IMR-90 (cell line): ENCODE measurements at regions not wholly inside any gene's neighbourhood (a gene's known extent, or its start where the extent isn't known, plus 50 kb on each side); places are given as distances from the start of the nearest gene placed in this dataset.

ENCODE experiments used
- ATAC-seq: fragments of 200-7000 bp; cut with Tn5 transposase; 2 replicates; pipeline ENCODE4 v1.9.1; 2020; ENCODE audit warnings: low read depth, mild to moderate bottlenecking, moderate library complexity
- BruUV-seq: library from RNA; stranded (reverse); fragments of 400-500 nt; replicated peaks from 2 replicates; lab custom pipeline; 2021; lab: Mats Ljungman, UMichigan
- CTCF ChIA-PET: fragments of 300-600 bp; formaldehyde crosslinking; extraction: SDS; loops from one replicate; lab custom pipeline; 2021; ENCODE audit warnings: antibody characterized with exemption; lab: Yijun Ruan, JAX
- POLR2A ChIA-PET: fragments of 300-600 bp; sonication (Branson Sonifier 250); formaldehyde crosslinking; loops from one replicate; lab custom pipeline; 2022; ENCODE audit warnings: antibody characterized with exemption; ENCODE audit not compliant: unreplicated experiment; lab: Charles Lee
- DNase-seq: peaks from one replicate; pipeline ENCODE4 v3.0.0; 2013
- H2AFZ ChIP-seq: replicated peaks from 2 replicates; pipeline ENCODE3; 2013; ENCODE audit warnings: low read length, mild to moderate bottlenecking; ENCODE audit not compliant: poor library complexity
- H2AK5ac ChIP-seq: 2 replicates; pipeline ENCODE4 v1.6.1; 2013; ENCODE audit warnings: low read depth, low read length, inconsistent platforms
- H2AK9ac ChIP-seq: replicated peaks from 2 replicates; pipeline ENCODE3; 2013; ENCODE audit warnings: mild to moderate bottlenecking, low read depth, low read length, moderate library complexity; ENCODE audit not compliant: poor library complexity
- H2BK120ac ChIP-seq: 2 replicates; pipeline ENCODE4 v1.6.1; 2013; ENCODE audit warnings: low read depth, low read length, inconsistent platforms
- H2BK15ac ChIP-seq: 3 replicates; pipeline ENCODE4 v1.6.1; 2013; ENCODE audit warnings: low read depth, low read length, inconsistent platforms
- H2BK20ac ChIP-seq: 2 replicates; pipeline ENCODE4 v1.6.1; 2013; ENCODE audit warnings: low read depth, mild to moderate bottlenecking, inconsistent platforms, low read length, moderate library complexity
- H2BK5ac ChIP-seq: 2 replicates; pipeline ENCODE4 v1.6.1; 2013; ENCODE audit warnings: mild to moderate bottlenecking, low read depth, low read length, inconsistent platforms; ENCODE audit not compliant: poor library complexity, severe bottlenecking
- H3K14ac ChIP-seq: replicated peaks from 2 replicates; pipeline ENCODE4 v1.6.1; 2013; ENCODE audit warnings: low read depth, low read length, inconsistent platforms
- H3K18ac ChIP-seq: 2 replicates; pipeline ENCODE4 v1.6.1; 2013; ENCODE audit warnings: low read depth, low read length, control low read depth
- H3K23ac ChIP-seq: 2 replicates; pipeline ENCODE4 v1.6.1; 2013; ENCODE audit warnings: low read depth, low read length, inconsistent platforms
- H3K27ac ChIP-seq: 2 replicates; pipeline ENCODE4 v1.5.1; 2013; ENCODE audit warnings: mild to moderate bottlenecking, control low read depth, low read length; ENCODE audit not compliant: insufficient read depth
- H3K27me3 ChIP-seq: 2 replicates; pipeline ENCODE4 v1.6.1; 2013; ENCODE audit warnings: low read length; ENCODE audit not compliant: control insufficient read depth, insufficient read depth
- H3K36me3 ChIP-seq: 2 replicates; pipeline ENCODE4 v1.6.1; 2013; ENCODE audit warnings: low read length, mixed read lengths; ENCODE audit not compliant: control insufficient read depth, insufficient read depth
- H3K4ac ChIP-seq: 2 replicates; pipeline ENCODE4 v1.6.1; 2013; ENCODE audit warnings: low read depth, low read length, inconsistent platforms
- H3K4me1 ChIP-seq: 2 replicates; pipeline ENCODE4 v1.6.1; 2013; ENCODE audit warnings: low read length, mixed read lengths; ENCODE audit not compliant: control insufficient read depth, insufficient read depth
- H3K4me2 ChIP-seq: 2 replicates; pipeline ENCODE4 v1.6.1; 2013; ENCODE audit warnings: low read depth, mild to moderate bottlenecking, control low read depth, low read length, moderate library complexity
- H3K4me3 ChIP-seq: 2 replicates; pipeline ENCODE4 v1.5.1; 2013; ENCODE audit warnings: low read depth, mild to moderate bottlenecking, control low read depth, low read length, moderate library complexity; ENCODE audit not compliant: insufficient read depth
- H3K56ac ChIP-seq: 2 replicates; pipeline ENCODE4 v1.6.1; 2013; ENCODE audit warnings: low read length, inconsistent platforms; ENCODE audit not compliant: insufficient read depth; ENCODE audit errors: extremely low read depth
- H3K79me1 ChIP-seq, 2 experiments: 2 replicates each; pipeline ENCODE4 v1.6.1; 2013; ENCODE audit warnings: low read length in 2 of 2, inconsistent platforms in 1 of 2, low read depth in 1 of 2
- H3K9ac ChIP-seq: 2 replicates; pipeline ENCODE4 v1.6.1; 2013; ENCODE audit warnings: low read depth, low read length, control low read depth
- H3K9me1 ChIP-seq: 2 replicates; pipeline ENCODE4 v1.6.1; 2013; ENCODE audit warnings: low read length, inconsistent platforms; ENCODE audit not compliant: insufficient read depth
- H3K9me3 ChIP-seq: 2 replicates; pipeline ENCODE4 v1.6.1; 2013; ENCODE audit warnings: low read length; ENCODE audit not compliant: control insufficient read depth, insufficient read depth
- H4K20me1 ChIP-seq: 2 replicates; pipeline ENCODE4 v1.6.1; 2013; ENCODE audit warnings: low read length, inconsistent platforms; ENCODE audit not compliant: insufficient read depth
- H4K5ac ChIP-seq: 2 replicates; pipeline ENCODE4 v1.6.1; 2013; ENCODE audit warnings: mild to moderate bottlenecking, low read depth, low read length, control low read depth
- H4K8ac ChIP-seq, 2 experiments: 2 replicates each; pipeline ENCODE4 v1.6.1; 2013; ENCODE audit warnings: low read depth in 2 of 2, low read length in 2 of 2, control low read depth in 1 of 2, inconsistent platforms in 1 of 2
- H4K91ac ChIP-seq: 2 replicates; pipeline ENCODE4 v1.6.1; 2013; ENCODE audit warnings: low read depth, low read length, inconsistent platforms; ENCODE audit not compliant: insufficient read depth
- BHLHE40 ChIP-seq: fragments of 150-350 bp; IDR thresholded peaks from 2 replicates; pipeline ENCODE4 v1.6.1; 2016; ENCODE audit warnings: mild to moderate bottlenecking, low read depth, low read length
- CEBPB ChIP-seq: IDR thresholded peaks from 2 replicates; pipeline ENCODE4 v1.6.1; 2012; ENCODE audit warnings: low read depth, low read length, improper control_type of control experiment
- CHD1 ChIP-seq: IDR thresholded peaks from 2 replicates; pipeline ENCODE4 v1.6.1; 2012; ENCODE audit warnings: low read depth, low read length, improper control_type of control experiment
- CTCF ChIP-seq: conservative IDR thresholded peaks from 2 replicates; pipeline ENCODE4 v1.5.1; 2012; ENCODE audit warnings: mild to moderate bottlenecking, low read depth, low read length, improper control_type of control experiment
- FOS ChIP-seq: fragments of 150-350 bp; IDR thresholded peaks from 2 replicates; pipeline ENCODE4 v1.6.1; 2016; ENCODE audit warnings: low read depth, low read length
- MAFK ChIP-seq: IDR thresholded peaks from 2 replicates; pipeline ENCODE4 v1.6.1; 2012; ENCODE audit warnings: low read depth, low read length, improper control_type of control experiment
- MAZ ChIP-seq: IDR thresholded peaks from 2 replicates; pipeline ENCODE4 v1.6.1; 2012; ENCODE audit warnings: low read depth, mild to moderate bottlenecking, low read length, improper control_type of control experiment, moderate library complexity, borderline replicate concordance
- MXI1 ChIP-seq: IDR thresholded peaks from 2 replicates; pipeline ENCODE4 v1.6.1; 2012; ENCODE audit warnings: low read depth, mild to moderate bottlenecking, low read length, moderate library complexity, borderline replicate concordance
- NFE2L2 ChIP-seq: fragments of 150-350 bp; IDR thresholded peaks from 2 replicates; pipeline ENCODE4 v1.6.1; 2016; ENCODE audit warnings: low read depth, mild to moderate bottlenecking, low read length
- POLR2A ChIP-seq: IDR thresholded peaks from 2 replicates; pipeline ENCODE4 v1.6.1; 2012; ENCODE audit warnings: mild to moderate bottlenecking, low read depth, low read length
- RAD21 ChIP-seq: IDR thresholded peaks from 2 replicates; pipeline ENCODE4 v1.6.1; 2012; ENCODE audit warnings: low read length, improper control_type of control experiment
- RCOR1 ChIP-seq: IDR thresholded peaks from 2 replicates; pipeline ENCODE4 v1.6.1; 2012; ENCODE audit warnings: mild to moderate bottlenecking, low read length, improper control_type of control experiment; ENCODE audit not compliant: insufficient replicate concordance
- RFX5 ChIP-seq: IDR thresholded peaks from 2 replicates; pipeline ENCODE4 v1.8.0; 2012; ENCODE audit warnings: low read depth, mild to moderate bottlenecking, low read length, moderate library complexity
- SMC3 ChIP-seq: fragments of 150-350 bp; IDR thresholded peaks from 2 replicates; pipeline ENCODE4 v1.6.1; 2016; ENCODE audit warnings: low read depth, mild to moderate bottlenecking, antibody characterized with exemption, low read length, moderate library complexity
- USF2 ChIP-seq: fragments of 150-350 bp; IDR thresholded peaks from 2 replicates; pipeline ENCODE4 v1.6.1; 2017; ENCODE audit warnings: mild to moderate bottlenecking, antibody characterized with exemption, low read length, low read depth
- WGBS, 2 experiments: methylation state at CpG; one replicate each; pipeline versions ENCODE4 v1.1.5 to v1.1.7; 2013; ENCODE audit warnings: missing lambda C conversion rate in 2 of 2; ENCODE audit not compliant: insufficient read length in 1 of 2; ENCODE audit errors: extremely low coverage in 2 of 2; 5-methylcytosine and 5-hydroxymethylcytosine counted together
- dilution Hi-C: fragments of 300-500 bp; cut with HindIII; formaldehyde crosslinking; loops from one replicate; pipeline ENCODE4 v1.14.3; 2018; ENCODE audit warnings: low sequenced_read_pairs; ENCODE audit not compliant: unreplicated experiment
- in situ Hi-C: fragments of 300-500 bp; cut with MboI; formaldehyde crosslinking; loops from 3 replicates; pipeline ENCODE4 v1.14.3; 2019; ENCODE audit warnings: low sequenced_read_pairs, inconsistent platforms, mixed read lengths
- intact Hi-C: fragments of 100-400 bp; cut with micrococcal nuclease; formaldehyde crosslinking; loops from 2 replicates; pipeline ENCODE4 v1.10.0; 2022
- TF ChIP-seq, protein P1 (sequence below): fragments of 150-350 bp; IDR thresholded peaks from 2 replicates; pipeline ENCODE4 v1.6.1; 2016; ENCODE audit warnings: low read depth, mild to moderate bottlenecking, low read length, moderate library complexity, borderline replicate concordance

DNA sequence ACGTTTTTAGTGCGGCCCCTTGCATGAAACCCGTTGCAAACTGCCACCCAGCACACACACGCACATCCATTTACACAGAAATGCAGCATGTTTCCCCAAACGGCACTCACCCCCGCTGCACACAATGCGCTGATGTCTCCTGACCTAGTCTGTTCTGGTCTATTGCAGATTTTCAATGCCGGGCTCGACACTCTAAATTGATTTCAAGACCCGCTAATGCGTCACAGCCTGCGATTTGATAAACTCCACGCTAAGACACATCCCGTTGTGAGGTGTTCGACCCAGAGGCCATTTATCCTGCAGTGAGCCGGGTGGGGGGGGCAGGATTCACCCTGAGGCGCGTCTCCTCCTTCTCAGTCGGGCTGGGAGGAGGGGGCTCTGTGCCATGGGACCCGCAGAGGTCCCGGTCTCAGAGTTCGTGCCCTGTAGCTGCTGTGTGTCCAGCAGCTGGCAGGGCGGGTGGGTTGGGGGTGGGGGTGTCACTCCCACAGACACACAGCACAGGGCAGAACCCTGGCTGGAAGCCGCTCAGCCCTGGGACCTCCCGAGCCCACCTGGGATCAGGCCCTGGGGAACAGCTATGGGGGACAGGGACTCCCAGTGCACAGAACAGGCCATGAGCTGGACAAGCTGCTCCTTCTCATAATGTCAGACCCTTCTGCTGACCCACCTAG lies 367.9 kb downstream of the PREX1 start:
- Histone ChIP-seq H3K79me1 (no peaks in the 10 kb centered on the region), H3K4ac (no peak overlapping the region), H4K5ac (no peak overlapping the region), H3K9ac (no peak overlapping the region), H3K4me1 (no peaks in the 10 kb centered on the region), H3K4me2 (no peak overlapping the region), H2BK15ac (no peak overlapping the region), H2AK5ac (no peak overlapping the region), H3K14ac (no peak overlapping the region), H3K9me3 (no peaks in the 10 kb centered on the region), H2AK9ac (no peak overlapping the region), H4K20me1 (no peaks in the 10 kb centered on the region), H2BK120ac (no peak overlapping the region), H3K9me1 (no peaks in the 10 kb centered on the region), H4K91ac (no peak overlapping the region), H3K18ac (no peak overlapping the region), H3K27ac (no peak overlapping the region), H2BK20ac (no peak overlapping the region), H3K27me3 (peaks cover 3% of the 10 kb centered on the region; the same call in 1 of the 2 replicates), H3K23ac (no peak overlapping the region), H3K36me3 (no peaks in the 10 kb centered on the region), H3K4me3 (no peak overlapping the region), H3K56ac (no peak overlapping the region), H2AFZ (no peak overlapping the region), H2BK5ac (no peak overlapping the region), H4K8ac (no peak overlapping the region)
- DNase-seq = no peak
- dilution Hi-C loops (no loop called here), in situ Hi-C loops (no loop called here), intact Hi-C loops (no loop called here)
- ATAC-seq = no peak
- BruUV-seq = no TSS peak
- 71% methylated on average over 4 of the region's 25 CpGs; no CpG with 5 or more reads in 1 of the 2 experiments for WGBS, 2 experiments
- CTCF ChIA-PET = no interaction called here
- POLR2A ChIA-PET = no interaction called here
- TF ChIP-seq USF2 (no peak), RAD21 (no peak), NFE2L2 (no peak), FOS (no peak), RFX5 (no peak), CEBPB (no peak), SMC3 (no peak), CTCF (no peak), MAZ (no peak), RCOR1 (no peak), MAFK (no peak), CHD1 (no peak), POLR2A (no peak), MXI1 (no peak), BHLHE40 (no peak)
- TF ChIP-seq, protein P1, sequence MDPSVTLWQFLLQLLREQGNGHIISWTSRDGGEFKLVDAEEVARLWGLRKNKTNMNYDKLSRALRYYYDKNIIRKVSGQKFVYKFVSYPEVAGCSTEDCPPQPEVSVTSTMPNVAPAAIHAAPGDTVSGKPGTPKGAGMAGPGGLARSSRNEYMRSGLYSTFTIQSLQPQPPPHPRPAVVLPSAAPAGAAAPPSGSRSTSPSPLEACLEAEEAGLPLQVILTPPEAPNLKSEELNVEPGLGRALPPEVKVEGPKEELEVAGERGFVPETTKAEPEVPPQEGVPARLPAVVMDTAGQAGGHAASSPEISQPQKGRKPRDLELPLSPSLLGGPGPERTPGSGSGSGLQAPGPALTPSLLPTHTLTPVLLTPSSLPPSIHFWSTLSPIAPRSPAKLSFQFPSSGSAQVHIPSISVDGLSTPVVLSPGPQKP = no peak
